ENCODE measurements at regions not wholly inside any gene's neighbourhood (a gene's known extent, or its start where the extent isn't known, plus 50 kb on each side); places are given as distances from the start of the nearest gene placed in this dataset.

DNA sequence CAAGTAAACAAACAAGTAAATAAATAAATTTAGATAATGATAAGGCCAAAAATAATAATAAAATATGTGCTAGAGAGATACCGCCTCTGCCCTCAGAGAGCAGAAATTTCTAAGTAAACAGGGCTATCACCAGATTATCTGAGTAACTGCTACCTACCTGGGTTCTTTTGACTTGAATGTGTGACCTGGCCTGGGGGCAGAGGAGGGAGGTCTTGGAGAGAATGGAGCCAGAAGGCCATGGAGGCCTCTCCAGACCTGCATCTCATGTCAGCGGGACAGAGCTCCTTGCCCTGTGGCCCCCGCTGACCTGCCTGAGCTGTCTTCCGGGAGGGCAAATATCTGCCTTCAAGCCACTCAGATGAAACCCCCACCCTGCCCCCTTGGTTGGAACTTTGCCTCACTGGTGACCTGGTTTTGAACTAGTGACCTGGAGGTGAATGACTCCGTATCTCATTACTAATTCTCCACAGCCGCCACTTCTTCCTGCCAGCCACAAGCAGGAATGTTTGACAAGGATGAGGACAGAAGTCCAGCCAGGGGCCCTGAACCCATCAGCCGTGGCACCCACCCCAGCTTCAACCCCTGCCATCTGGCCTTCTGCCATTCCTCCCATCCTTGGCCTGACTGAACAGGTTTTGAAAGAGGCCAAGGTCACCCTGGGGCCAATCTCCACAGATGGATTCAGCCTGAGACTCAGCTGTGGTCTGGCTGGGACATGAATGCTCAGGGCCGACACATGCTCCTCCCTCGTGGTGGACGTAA lies 86.8 kb upstream of the PARP11 start:
- no peak for DNase-seq (ENCODE audit: low read depth)

DNA sequence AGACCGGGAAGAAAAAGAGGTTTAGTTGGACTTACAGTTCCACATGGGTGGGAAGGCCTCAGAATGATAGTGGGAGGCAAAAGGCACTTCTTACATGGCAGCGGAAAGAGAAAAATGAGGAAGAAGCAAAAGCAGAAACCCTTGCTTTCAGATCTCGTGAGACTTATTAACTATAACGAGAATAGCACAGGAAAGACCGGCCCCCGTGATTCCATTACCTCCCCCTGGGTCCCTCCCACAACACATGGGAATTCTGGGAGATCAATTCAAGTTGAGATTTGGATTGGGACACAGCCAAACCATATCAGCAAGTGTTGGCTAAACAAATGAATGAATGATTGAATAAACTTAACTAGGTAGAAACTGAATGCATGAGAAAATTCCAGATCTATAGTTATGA lies 85.3 kb upstream of the PARP11 start:
- no peak for DNase-seq (ENCODE audit: low read depth)

DNA sequence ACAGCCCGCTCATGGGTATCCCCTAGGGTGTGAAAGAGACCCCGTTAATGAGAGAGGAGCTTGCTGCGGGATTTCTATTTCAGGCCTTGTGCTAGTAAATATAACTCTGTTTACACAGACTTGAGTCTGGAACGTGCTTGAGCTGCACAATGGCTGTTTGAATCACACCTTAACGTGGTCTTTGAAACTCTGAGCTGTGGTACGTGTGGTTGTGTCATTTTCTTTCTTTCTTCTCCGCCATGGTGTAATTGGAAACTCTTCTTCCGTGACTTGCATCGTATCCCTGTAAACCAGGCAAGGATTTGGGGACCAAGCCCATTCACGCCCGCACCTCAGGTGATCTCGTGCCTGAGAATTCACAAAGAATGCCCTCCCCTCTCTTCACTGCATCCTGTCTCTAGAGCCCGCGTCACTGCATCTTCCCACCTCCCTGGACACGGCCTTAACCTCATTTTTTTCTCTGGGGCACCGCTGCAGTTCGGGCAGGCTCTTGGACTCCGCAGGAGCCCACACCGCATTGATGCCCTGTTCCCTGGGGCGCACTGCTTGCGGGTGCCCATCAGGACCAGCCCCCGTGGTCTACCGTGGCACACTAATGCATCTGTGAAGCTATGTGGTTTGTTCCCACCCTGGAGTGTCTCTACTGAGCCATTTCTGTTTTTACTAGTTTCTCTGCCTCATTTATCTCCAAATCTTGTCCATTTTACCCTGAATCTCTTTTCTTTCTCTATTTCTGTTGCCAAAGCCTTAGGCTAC lies 78.4 kb upstream of the PARP11 start:
- no peak for DNase-seq (ENCODE audit: low read depth)

DNA sequence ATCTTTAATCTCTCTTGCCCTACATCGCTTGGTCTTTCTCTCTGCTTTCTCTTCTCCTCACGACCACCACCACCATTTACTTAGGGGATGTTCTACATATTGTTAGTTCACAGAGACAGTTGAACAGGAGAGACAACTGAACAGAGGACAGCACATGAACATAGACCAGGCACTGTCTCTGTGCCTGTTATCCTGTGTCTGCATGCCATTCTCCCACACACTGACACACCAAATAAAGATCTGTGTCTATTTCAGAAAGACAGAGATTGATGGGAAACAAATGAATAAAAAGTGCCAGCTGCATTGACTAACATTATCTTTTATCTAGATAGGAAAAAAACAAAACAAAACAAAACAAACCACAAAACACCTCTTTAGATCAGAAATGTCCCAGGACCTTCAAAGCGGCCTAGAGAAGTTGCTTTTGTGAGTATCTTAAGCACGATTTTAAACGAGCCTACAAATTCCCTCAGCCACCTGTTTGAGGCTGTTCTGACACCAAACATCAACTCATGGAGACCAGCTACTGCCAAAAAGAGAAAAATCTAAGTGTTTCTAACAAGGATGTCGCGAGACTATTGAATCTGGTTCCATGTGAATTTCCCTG lies 77.6 kb upstream of the PARP11 start:
- no peak for DNase-seq (ENCODE audit: low read depth)

DNA sequence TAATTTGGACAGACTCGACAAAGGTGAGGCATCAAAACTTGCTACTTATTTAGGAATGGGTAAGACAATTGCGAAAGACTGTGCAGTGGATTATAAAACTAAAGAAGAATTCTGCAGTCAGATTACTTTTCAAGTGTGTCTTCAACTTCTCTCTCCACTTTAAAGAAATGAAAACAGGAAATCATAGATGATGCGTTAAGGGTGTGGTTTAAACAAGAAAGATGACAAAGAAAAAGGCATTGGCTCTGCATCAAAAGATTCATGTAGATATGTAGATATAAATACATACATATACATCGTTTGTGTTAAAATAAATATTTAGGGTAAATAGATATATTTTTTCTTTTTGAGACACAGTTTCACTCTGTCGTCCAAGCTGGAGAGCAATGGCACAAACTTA lies 74.6 kb upstream of the PARP11 start:
- no peak for DNase-seq (ENCODE audit: low read depth)

DNA sequence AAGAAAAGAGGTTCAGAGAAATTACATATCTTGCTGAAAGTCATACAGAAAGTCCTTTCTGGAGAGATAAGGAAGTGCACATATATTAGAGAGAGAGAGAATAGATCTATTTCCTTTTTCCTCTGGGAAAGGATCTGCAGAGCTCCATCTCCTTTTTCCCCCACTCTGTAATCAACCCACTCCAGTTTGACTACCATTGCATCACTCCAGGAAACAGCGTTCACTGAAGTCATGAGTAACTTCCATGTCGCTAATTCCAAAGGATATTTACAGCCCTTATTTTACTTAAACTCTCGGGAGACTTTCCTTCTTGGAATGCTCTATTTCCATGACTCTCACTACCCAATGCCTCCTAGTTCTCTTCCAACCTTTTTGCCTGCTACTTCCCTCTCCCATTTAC lies 72.5 kb upstream of the PARP11 start:
- DNase-seq (ENCODE audit: low read depth) = no peak

DNA sequence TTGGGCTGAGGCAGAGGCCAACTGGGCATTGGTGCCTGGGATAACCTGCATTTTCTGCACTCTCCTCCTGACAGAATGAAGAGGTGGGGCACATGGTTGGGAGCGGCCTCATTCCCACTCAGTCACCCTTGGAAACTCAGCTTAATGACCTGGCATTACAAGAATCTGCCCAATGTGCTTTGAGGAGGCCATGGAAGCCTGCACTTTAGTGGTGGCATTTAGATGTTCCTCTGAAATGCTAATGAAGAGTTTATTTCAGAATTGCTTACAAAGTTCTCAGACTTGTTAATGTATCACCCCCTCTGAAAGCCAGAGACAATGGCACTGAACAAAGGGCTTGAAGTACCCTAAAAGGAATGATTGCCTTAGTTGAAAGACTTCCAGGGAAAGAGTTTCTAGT lies 71.4 kb upstream of the PARP11 start:
- no peak for DNase-seq (ENCODE audit: low read depth)

DNA sequence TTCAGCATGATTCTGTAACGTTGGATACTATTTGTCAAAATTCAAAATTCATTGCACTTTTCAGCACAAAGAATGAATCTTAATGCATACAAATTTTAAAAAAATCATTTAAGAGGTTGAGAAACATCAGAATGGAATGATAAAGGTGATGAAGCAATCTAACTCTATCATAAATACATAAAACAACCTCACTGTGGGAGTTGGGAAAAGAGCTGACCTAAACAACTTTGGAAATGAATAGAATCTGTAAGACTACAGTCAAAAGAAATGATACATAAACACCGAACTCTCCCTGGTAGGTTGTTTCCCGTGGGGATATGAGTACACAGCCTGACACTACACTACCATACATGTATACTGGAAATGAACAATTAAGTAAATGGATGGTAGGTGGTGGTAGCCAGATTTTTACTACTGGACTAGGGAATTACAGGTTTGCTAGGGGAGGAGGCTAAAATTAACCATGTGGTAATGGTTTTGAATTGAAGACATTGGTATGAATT lies 64.9 kb upstream of the PARP11 start:
- DNase-seq (ENCODE audit: low read depth) = no peak

DNA sequence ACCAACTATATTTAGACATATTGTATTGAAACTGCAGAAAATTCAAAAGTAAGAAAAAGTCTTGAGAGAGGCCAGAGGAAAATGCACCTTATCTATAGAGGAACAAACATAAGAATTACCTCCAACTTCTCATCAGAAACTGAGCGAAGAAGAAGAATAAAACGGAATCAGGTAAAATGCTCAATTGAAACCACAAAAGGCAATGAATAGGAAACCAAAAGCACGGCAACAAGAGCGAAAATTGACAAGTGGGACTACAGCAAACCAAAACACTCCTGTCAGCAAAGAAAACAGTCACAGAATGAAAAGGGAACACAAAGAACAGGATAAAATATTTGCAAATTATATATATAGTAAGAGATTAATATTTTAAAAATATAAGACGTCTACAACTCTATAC lies 61.9 kb upstream of the PARP11 start:
- no peak for DNase-seq (ENCODE audit: low read depth)

DNA sequence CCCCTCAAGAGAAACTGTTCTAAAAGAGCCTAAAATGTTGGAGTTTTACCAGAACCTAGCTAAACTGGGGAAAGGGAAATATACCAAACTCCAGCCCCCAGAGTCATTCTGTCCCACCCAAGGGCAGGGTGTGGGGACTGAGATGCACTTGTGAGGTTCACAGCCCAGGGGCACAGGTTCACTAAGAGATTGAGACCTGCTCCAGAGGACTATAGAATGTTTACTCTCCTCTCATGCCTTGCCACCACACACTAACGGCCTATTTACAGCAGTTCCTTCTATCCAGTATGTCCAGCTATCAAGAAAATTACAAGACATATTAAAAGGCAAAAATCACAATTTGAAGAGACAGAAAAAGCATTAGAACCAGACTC lies 60.6 kb upstream of the PARP11 start:
- no peak for DNase-seq (ENCODE audit: low read depth)

DNA sequence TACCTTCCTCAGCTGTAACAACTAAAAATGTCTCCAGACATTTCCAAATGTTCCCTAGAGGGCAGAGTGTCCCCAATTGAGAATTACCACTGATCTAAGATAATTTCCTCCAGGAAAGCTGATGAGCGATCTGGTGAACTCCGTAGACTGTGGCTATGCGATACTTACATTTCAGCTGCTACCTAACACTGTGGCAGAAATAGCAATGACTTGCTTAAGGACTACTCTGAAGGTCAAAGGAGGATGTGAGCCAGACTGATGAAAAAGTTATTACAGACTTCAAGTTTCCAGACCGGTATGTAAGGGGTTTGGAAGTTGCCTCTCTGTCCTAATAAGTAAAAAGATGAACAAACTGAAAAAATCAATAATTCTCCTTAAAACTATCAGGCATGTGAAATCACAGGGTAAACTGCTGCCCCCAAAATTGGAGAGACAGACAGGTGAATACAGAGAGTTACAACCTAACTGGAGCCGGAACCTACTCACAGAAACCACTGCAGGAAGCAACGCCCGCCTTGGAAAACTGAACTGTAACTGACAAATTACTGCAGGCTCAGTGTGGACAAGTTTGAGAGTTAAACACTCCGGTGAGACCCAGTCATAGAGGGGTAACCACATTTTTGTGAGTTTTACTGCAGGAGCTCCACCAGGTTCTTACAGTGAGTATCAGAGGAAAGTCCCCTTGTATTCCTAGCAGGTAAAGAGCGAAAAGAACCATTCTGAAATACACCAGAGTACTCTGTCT lies 60.0 kb upstream of the PARP11 start:
- no peak for DNase-seq (ENCODE audit: low read depth)

DNA sequence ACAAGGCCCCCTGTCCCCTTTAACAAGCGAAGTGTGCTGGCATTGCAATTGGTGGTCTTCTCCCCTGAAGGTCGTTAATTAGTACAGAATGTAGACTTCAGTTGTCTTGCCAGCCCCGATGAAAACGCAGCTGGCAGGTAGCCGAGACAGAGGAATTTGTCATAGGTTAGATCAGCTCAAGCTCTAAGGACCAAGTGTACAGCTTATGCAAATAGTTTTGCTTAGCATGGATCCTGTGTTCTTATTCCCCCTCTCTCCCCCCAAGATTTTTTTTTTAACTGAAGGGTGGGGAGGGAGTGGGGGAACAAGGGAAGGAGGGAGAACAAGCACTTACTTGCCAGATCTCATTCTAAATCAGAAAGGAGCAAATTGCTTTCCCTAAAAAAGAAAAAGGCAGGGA lies 58.6 kb upstream of the PARP11 start:
- no peak for DNase-seq (ENCODE audit: low read depth)

DNA sequence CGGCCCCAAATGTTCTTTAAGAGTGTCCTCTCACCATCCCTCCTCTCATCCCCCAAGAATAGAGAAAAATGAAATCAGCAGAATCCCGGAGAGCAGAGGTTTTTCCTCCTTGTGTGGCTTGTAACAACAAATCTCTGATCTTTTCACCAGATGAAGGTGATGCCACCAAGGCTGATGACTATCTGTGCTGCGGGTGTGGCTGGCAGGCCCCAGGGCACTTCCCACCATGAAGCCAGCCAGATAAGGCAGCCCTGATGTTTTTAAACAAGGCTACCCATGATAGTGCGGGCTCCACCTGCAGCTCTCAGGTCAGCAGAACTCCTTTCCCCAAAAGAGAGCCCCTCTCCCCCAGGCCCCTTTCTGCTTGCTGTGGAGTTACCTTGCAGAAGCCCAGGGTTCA lies 58.0 kb upstream of the PARP11 start:
- no peak for DNase-seq (ENCODE audit: low read depth)

DNA sequence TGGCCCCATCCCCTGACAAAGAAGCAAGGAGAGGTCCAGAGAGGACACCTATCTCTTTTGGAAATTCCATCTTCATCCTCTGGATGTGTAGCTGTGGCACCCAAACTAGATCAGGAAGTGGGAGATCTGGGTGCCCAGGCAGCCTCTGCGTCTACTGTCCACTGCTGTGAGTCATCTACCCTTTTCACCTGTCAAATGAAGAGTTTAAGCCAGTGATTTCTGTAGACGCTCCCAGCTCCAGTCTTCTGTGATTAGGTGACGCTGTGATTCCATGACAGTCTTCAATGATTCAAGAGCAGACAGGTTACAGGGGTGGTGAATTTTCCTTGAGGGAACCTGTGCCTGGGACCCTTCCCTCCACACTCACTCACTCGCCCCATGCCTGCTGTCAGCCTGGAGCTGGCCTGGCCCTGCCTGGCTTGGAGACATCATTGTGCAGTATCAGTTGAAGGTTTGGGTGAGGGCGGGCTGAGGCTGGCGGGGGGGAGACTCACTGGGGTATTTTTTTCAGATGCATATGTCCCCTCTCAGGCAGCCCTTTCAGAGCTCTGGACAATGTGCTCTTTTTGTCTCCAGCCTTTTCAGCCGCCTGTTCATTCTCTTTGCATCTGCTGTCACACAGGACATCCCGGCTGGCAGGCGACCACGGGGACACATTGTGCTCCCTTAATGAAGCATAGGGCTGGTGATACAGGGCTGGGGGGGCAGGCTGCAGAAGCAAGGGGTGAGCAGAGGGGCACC lies 56.8 kb upstream of the PARP11 start:
- no peak for DNase-seq (ENCODE audit: low read depth)

DNA sequence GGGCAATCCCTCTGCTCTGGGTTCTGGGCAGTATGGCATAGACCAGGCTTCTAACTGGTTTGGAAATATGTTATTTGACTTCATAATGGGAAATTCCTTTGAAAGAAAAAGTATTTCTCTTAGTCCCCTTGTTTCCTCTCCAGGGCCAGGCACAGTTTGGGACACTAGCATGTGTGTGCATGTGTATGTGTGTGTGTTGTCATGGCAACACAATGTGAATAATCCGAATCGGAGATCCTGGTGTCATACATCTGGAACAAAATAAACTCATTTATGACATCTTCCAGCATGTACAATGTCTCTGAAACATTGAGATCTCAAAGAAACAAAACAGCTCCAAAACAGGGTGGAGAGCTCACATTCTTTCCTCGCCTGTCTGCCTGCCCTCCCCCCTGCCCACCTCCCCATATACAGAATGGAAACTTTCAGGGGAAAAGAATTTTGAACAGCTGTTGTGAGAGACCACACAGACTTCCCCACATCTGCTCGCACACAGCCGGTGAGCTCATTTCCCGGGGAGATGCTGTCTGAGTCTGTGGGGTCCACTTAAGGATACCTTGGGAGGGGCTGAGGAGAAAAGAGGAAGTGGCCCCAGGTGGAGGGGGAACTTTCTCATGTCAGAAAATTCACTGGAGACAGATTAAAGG lies 55.5 kb upstream of the PARP11 start:
- DNase-seq (ENCODE audit: low read depth) = no peak

DNA sequence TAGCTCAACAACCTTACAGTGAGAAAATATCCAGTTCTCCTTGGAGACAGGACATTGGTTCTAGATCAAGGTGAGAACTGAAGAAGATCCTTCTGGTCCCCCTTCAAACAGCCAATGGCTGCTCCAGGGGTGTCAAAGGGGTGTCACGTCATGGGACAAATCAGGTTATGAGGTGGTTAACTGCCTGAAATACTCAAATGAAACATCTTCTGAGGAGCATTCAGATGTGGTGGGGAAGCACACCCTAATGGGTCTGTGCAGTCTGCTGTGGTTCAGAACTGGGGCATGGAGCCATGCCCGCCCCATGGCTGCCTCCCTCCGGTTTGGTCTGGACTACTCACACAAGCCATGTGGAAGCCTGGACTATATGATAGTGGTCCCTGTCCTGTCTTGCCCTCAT lies 52.4 kb upstream of the PARP11 start:
- DNase-seq (ENCODE audit: low read depth) = no peak

DNA sequence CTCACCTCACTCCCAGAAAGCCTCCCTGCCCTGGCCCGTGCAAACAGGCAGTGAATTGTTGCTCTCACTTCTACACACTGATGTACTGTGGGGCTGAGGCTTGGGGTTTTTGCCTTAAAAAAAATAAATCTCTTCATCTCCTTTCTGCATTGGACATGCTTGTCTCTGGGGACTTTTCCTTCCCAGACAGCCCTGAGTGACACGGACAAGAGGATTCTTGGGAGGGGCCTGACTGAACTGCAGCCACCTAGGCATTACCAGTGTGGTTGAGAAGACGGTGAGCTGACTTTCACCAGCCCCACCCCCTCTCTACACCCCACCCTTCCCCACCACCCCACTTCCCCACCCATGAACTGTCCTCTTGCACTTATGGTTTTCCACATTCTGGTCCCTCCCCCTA lies 51.6 kb upstream of the PARP11 start:
- no peak for DNase-seq (ENCODE audit: low read depth)

DNA sequence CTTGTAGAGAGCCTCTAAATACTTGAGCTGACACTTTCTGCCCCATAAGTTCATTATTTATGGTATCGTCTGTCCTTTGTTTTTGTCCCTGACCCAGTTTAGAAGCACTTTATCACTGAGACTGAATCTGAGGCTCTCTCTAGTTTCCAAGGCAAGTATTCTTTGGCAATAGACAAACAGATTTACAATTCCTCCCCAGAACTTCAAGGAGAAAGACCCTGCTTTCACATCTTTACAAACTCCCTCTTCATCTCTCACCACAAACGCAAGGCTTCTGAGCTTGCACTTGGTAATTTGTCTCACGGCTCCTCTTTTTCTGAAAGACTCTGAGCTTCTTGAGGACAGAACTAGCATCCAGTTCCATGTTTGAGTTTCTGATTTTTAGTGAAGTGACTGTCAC lies 49.8 kb upstream of the PARP11 start:
- DNase-seq (ENCODE audit: low read depth) = no peak

Measured in stimulated activated CD8-positive, alpha-beta memory T cell treated with anti-CD3 and anti-CD28 coated beads, Interleukin-15, amount 100 ng/mL, for 24 hours (primary cell).